ENCODE measurements at regions not wholly inside any gene's neighbourhood (a gene's known extent, or its start where the extent isn't known, plus 50 kb on each side); places are given as distances from the start of the nearest gene placed in this dataset.

DNA sequence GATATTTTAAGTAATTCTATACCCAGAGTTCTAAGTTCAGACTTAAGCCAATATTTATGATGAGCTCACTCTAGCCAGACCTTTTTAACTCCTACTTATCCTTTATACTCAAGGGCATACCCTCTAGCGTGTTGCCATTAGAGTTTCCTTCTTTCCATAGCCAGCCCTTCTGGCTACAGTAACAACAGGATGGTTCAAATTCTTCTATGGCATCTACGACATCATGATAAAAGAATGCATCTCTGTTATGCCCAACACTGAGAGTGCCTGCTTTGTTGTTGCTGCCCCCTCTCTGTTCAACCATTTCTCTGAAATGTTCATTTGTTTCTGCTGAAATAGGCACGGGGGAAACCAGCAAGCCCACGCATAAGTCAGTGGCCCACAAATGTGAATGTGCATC is 104.5 kb downstream of the UBE2NL start:
- TF ChIP-seq CTCF (IDR thresholded peaks at IDR 0.05) (no peak), POLR2A (IDR thresholded peaks at IDR 0.05) (no peak)

All from right lobe of liver (tissue), 4 donors.